MM.1S (cell line): ENCODE measurements at regions not wholly inside any gene's neighbourhood (a gene's known extent, or its start where the extent isn't known, plus 50 kb on each side); places are given as distances from the start of the nearest gene placed in this dataset.

ENCODE experiments used
- EZH2 ChIP-seq: fragments of 300-600 bp; sonication (generic); optimal IDR thresholded peaks from 2 replicates; pipeline ENCODE3; 2017; ENCODE audit warnings: low read depth, mild to moderate bottlenecking, antibody characterized with exemption, low read length, mixed read lengths
- EZH2phosphoT487 ChIP-seq: fragments of 300-600 bp; sonication (generic); IDR thresholded peaks from 2 replicates; pipeline ENCODE4 v1.6.1; 2018; ENCODE audit warnings: antibody characterized with exemption, low read length
- TF ChIP-seq, protein P1 (sequence below): fragments of 300-600 bp; sonication (generic); IDR thresholded peaks from 2 replicates; pipeline ENCODE4 v1.5.1; 2016; ENCODE audit warnings: antibody characterized with exemption, low read length, mixed read lengths

DNA sequence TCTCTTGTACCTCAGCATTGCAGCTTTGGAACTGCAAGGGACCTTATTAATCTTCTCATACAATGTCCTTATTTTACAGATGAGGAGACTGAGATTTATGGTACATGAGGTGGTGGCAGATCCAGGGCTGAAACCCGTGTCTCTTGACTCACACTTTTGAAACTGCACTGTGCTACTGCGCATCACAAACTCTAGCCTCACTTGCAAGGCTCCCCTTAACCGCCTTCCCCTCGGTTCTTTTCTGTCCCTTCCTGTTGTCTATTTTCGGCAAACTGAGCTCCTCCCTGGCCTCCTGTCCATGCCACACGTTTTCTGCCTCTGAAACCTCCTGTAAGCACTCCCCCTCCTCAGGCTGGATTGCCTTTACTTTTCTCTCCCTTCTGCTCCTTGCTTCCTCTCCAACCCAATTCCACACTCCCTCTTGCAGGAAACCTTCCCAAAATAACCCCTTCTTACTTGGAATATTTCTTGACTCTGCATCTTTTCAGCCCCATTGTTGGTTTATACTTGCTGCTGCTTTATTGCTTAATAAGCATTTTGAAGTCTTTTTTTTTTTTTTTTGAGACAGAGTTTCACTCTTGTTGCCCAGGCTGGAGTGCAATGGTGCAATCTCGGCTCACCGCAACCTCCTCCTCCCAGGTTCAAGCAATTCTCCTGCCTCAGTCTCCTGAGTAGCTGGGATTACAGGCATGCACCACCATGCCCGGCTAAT lies 72.4 kb upstream of the CISTR start:
- no peak for TF ChIP-seq EZH2phosphoT487
- no peak for TF ChIP-seq EZH2
- TF ChIP-seq, protein P1, sequence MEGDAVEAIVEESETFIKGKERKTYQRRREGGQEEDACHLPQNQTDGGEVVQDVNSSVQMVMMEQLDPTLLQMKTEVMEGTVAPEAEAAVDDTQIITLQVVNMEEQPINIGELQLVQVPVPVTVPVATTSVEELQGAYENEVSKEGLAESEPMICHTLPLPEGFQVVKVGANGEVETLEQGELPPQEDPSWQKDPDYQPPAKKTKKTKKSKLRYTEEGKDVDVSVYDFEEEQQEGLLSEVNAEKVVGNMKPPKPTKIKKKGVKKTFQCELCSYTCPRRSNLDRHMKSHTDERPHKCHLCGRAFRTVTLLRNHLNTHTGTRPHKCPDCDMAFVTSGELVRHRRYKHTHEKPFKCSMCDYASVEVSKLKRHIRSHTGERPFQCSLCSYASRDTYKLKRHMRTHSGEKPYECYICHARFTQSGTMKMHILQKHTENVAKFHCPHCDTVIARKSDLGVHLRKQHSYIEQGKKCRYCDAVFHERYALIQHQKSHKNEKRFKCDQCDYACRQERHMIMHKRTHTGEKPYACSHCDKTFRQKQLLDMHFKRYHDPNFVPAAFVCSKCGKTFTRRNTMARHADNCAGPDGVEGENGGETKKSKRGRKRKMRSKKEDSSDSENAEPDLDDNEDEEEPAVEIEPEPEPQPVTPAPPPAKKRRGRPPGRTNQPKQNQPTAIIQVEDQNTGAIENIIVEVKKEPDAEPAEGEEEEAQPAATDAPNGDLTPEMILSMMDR, result no peak
